HEK293 (cell line): ENCODE measurements at regions not wholly inside any gene's neighbourhood (a gene's known extent, or its start where the extent isn't known, plus 50 kb on each side); places are given as distances from the start of the nearest gene placed in this dataset.

Experiments used
- CTCF ChIA-PET: fragments of 350-600 bp; formaldehyde crosslinking; extraction: SDS; loops from one replicate; lab custom pipeline; 2021; ENCODE audit warnings: antibody characterized with exemption; lab: Yijun Ruan, JAX
- POLR2A ChIA-PET: fragments of 300-600 bp; formaldehyde crosslinking; extraction: SDS; loops from one replicate; lab custom pipeline; 2020; ENCODE audit warnings: antibody characterized with exemption, inconsistent platforms; lab: Yijun Ruan, JAX
- H3K27ac ChIP-seq: fragments of 200-500 bp; sonication (Bioruptor generic); 2 replicates; pipeline ENCODE4 v1.5.1; 2014; ENCODE audit warnings: low read depth, low read length, control low read depth, inconsistent platforms; ENCODE audit errors: extremely low read depth
- H3K36me3 ChIP-seq, 2 experiments: fragments of 200-500 bp in 1 of 2; sonication (Bioruptor generic) in 1 of 2; 1 replicate in 1 of 2; 2 replicates in 1 of 2; pipeline ENCODE4 v1.5.1; 2014 to 2017; ENCODE audit warnings: inconsistent platforms in 2 of 2, low read length in 2 of 2; ENCODE audit not compliant: control insufficient read depth in 2 of 2, insufficient read depth in 1 of 2
- H3K4me1 ChIP-seq: fragments of 200-500 bp; sonication (Bioruptor generic); 2 replicates; pipeline ENCODE4 v1.5.1; 2014; ENCODE audit warnings: mild to moderate bottlenecking, low read length, inconsistent platforms; ENCODE audit not compliant: control insufficient read depth, insufficient read depth
- H3K4me3 ChIP-seq: 2 replicates; pipeline ENCODE4 v1.5.1; 2011; ENCODE audit warnings: low read depth, mild to moderate bottlenecking, control low read depth, low read length, moderate library complexity
- H3K9me3 ChIP-seq: fragments of 200-500 bp; sonication (Bioruptor generic); 2 replicates; pipeline ENCODE4 v1.5.1; 2014; ENCODE audit warnings: low read depth, low read length, inconsistent platforms; ENCODE audit not compliant: control insufficient read depth, insufficient read depth
- CTCF ChIP-seq: fragments of 450-650 bp; formaldehyde crosslinking; IDR thresholded peaks from 2 replicates; pipeline ENCODE4 v1.5.1; 2016; ENCODE audit warnings: missing biosample characterization, missing genetic modification characterization
- GLI2 ChIP-seq: fragments of 450-650 bp; formaldehyde crosslinking; IDR thresholded peaks from 2 replicates; pipeline ENCODE4; 2017; ENCODE audit warnings: missing biosample characterization, missing genetic modification characterization, low read depth, borderline replicate concordance
- GLIS2 ChIP-seq: fragments of 450-650 bp; formaldehyde crosslinking; IDR thresholded peaks from 2 replicates; pipeline ENCODE4 v1.5.1; 2016; ENCODE audit warnings: missing biosample characterization, missing genetic modification characterization
- MEIS1 ChIP-seq: sonication (generic); formaldehyde crosslinking; IDR thresholded peaks from 2 replicates; pipeline ENCODE4 v1.8.1; 2022; ENCODE audit warnings: missing genetic modification reagents, mild to moderate bottlenecking, borderline replicate concordance
- MYNN ChIP-seq: fragments of 450-650 bp; formaldehyde crosslinking; IDR thresholded peaks from 2 replicates; pipeline ENCODE4 v1.5.1; 2016; ENCODE audit warnings: missing biosample characterization, missing genetic modification characterization, borderline replicate concordance
- REPIN1 ChIP-seq: fragments of 450-650 bp; formaldehyde crosslinking; IDR thresholded peaks from 2 replicates; pipeline ENCODE4 v1.5.1; 2017; ENCODE audit warnings: missing biosample characterization, missing genetic modification characterization, low read depth
- SALL2 ChIP-seq: fragments of 450-650 bp; formaldehyde crosslinking; IDR thresholded peaks from 2 replicates; pipeline ENCODE4 v1.5.0; 2017; ENCODE audit warnings: missing biosample characterization, mild to moderate bottlenecking, missing genetic modification characterization, borderline replicate concordance
- SETDB1 ChIP-seq: IDR thresholded peaks from one replicate; pipeline ENCODE4 v1.6.1; 2017; ENCODE audit warnings: mild to moderate bottlenecking, low read length, moderate library complexity, mixed read lengths; ENCODE audit not compliant: insufficient read length
- ZNF155 ChIP-seq: fragments of 450-650 bp; formaldehyde crosslinking; IDR thresholded peaks from 2 replicates; pipeline ENCODE4 v1.5.1; 2016; ENCODE audit warnings: missing biosample characterization, missing genetic modification characterization
- ZNF23 ChIP-seq: fragments of 450-650 bp; formaldehyde crosslinking; IDR thresholded peaks from 2 replicates; pipeline ENCODE4 v1.5.1; 2016; ENCODE audit warnings: missing biosample characterization, missing genetic modification characterization, borderline replicate concordance
- ZNF394 ChIP-seq: fragments of 450-650 bp; formaldehyde crosslinking; IDR thresholded peaks from 2 replicates; pipeline ENCODE4 v1.5.1; 2016; ENCODE audit warnings: missing biosample characterization, missing genetic modification characterization, mild to moderate bottlenecking, moderate library complexity, borderline replicate concordance
- ZNF426 ChIP-seq: fragments of 450-650 bp; formaldehyde crosslinking; IDR thresholded peaks from 2 replicates; pipeline ENCODE4 v1.5.1; 2017; ENCODE audit warnings: missing biosample characterization, missing genetic modification characterization, mild to moderate bottlenecking, inconsistent platforms, moderate library complexity
- ZNF510 ChIP-seq: fragments of 450-650 bp; formaldehyde crosslinking; IDR thresholded peaks from 2 replicates; pipeline ENCODE4 v1.5.1; 2018; ENCODE audit warnings: mild to moderate bottlenecking, missing genetic modification characterization, missing biosample characterization; ENCODE audit not compliant: insufficient replicate concordance
- ZNF514 ChIP-seq: fragments of 450-650 bp; formaldehyde crosslinking; IDR thresholded peaks from 2 replicates; pipeline ENCODE4 v1.5.1; 2016; ENCODE audit warnings: missing biosample characterization, missing genetic modification characterization
- ZNF549 ChIP-seq: fragments of 450-650 bp; IDR thresholded peaks from 2 replicates; pipeline ENCODE4 v1.5.1; 2018; ENCODE audit warnings: missing biosample characterization, missing genetic modification characterization, mild to moderate bottlenecking, inconsistent platforms, moderate library complexity
- ZNF561 ChIP-seq: fragments of 450-650 bp; IDR thresholded peaks from 2 replicates; pipeline ENCODE4 v1.5.1; 2018; ENCODE audit warnings: missing biosample characterization, missing genetic modification characterization, borderline replicate concordance
- ZNF621 ChIP-seq: fragments of 450-650 bp; formaldehyde crosslinking; IDR thresholded peaks from 2 replicates; pipeline ENCODE4 v1.5.1; 2017; ENCODE audit warnings: missing biosample characterization, missing genetic modification characterization
- ZNF626 ChIP-seq: fragments of 450-650 bp; sonication (Bioruptor Pico); formaldehyde crosslinking; IDR thresholded peaks from 2 replicates; pipeline ENCODE4 v1.5.1; 2018; ENCODE audit warnings: missing biosample characterization, missing genetic modification characterization, inconsistent platforms
- ZNF654 ChIP-seq: fragments of 450-650 bp; formaldehyde crosslinking; IDR thresholded peaks from 2 replicates; pipeline ENCODE4 v1.5.1; 2016; ENCODE audit warnings: low read depth, missing biosample characterization, missing genetic modification characterization
- ZNF660 ChIP-seq: fragments of 450-650 bp; IDR thresholded peaks from 2 replicates; pipeline ENCODE4 v1.5.1; 2018; ENCODE audit warnings: missing biosample characterization, mild to moderate bottlenecking, missing genetic modification characterization
- ZNF747 ChIP-seq: fragments of 450-650 bp; formaldehyde crosslinking; IDR thresholded peaks from 2 replicates; pipeline ENCODE4 v1.5.1; 2016; ENCODE audit warnings: missing biosample characterization, missing genetic modification characterization
- ZNF776 ChIP-seq: fragments of 450-650 bp; formaldehyde crosslinking; IDR thresholded peaks from 2 replicates; pipeline ENCODE4 v1.5.0; 2017; ENCODE audit warnings: missing biosample characterization, missing genetic modification characterization, borderline replicate concordance
- ZNF777 ChIP-seq: fragments of 450-650 bp; formaldehyde crosslinking; IDR thresholded peaks from 2 replicates; pipeline ENCODE4 v1.5.1; 2017; ENCODE audit warnings: missing biosample characterization, missing genetic modification characterization, borderline replicate concordance
- ZNF791 ChIP-seq: fragments of 450-650 bp; formaldehyde crosslinking; IDR thresholded peaks from 2 replicates; pipeline ENCODE4 v1.5.1; 2016; ENCODE audit warnings: missing biosample characterization, missing genetic modification characterization
- ZNF843 ChIP-seq: fragments of 450-650 bp; formaldehyde crosslinking; IDR thresholded peaks from 2 replicates; pipeline ENCODE4 v1.5.1; 2016; ENCODE audit warnings: missing biosample characterization, missing genetic modification characterization
- TF ChIP-seq, protein P1 (sequence below): fragments of 450-650 bp; formaldehyde crosslinking; IDR thresholded peaks from 2 replicates; pipeline ENCODE4 v1.5.1; 2016; ENCODE audit warnings: missing biosample characterization, missing genetic modification characterization
- TF ChIP-seq, protein P2 (sequence below): sonication (generic); formaldehyde crosslinking; IDR thresholded peaks from 2 replicates; pipeline ENCODE4 v1.8.1; 2022; ENCODE audit warnings: mild to moderate bottlenecking, moderate library complexity, missing genetic modification reagents

- TF ChIP-seq MYNN (tag by site-specific recombination) (no peak), ZNF791 (tag by site-specific recombination) (no peak), ZNF747 (tag by site-specific recombination) (no peak)
- Histone ChIP-seq H3K9me3 (no peaks in the 10 kb centered on the region), H3K4me1 (no peaks in the 10 kb centered on the region), H3K4me3 (no peak overlapping the region), H3K27ac (no peak overlapping the region), H3K36me3 (no peaks in the 10 kb centered on the region)
- ChIA-PET CTCF (no interaction called here), POLR2A (no interaction called here)
Observed at GRCh38 chr10:130350996-130351395, 214.8 kb downstream of the GLRX3 start.

DNA sequence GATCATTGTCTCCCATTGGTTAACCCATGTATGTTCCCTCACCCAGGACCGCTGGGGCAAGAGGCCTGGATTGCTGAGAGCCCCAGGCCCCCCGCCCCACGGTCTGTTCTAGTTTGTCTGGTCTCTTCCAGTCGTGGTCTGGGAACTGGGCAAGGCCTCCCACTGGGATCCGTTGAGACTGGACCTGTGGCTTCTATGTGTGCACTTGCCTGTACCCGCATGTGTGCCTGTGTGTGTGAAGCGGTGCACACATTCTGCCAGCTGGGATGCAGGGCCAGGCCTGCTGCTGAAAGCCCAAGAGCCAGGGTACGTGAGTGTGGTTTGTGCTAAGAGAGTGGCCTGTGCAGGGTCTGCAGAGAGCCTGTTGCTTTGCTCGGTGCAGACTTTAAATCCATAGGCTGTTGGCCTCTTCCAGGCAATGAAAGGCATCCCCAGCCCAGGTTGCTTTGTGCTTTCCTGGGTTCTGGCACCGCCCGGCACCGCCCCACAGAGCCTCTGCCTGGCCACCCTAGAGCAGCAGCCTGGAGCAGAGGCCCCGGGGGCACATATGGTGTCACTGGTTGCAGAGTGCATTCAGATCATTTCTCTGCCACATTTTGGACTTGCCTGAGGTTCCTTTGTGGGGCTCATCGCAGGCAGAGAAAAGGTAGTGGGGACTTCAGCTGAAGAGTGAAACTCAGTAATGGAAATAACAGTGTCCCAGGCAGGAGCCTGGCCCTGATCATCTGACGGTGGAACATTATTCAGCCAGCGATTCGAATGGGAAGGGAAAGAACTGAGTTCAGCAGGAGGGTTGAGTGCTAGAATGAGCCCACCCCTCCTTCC, 215.5 kb downstream of the GLRX3 start:
- POLR2A ChIA-PET: no interaction called here
- CTCF ChIA-PET: no interaction called here
- TF ChIP-seq ZNF654 (no peak), ZNF747 (tag by site-specific recombination) (no peak), ZNF394 (tag by site-specific recombination) (no peak), ZNF626 (no peak), ZNF510 (tag by site-specific recombination) (no peak), ZNF660 (no peak), GLI2 (no peak), ZNF776 (tag by site-specific recombination) (no peak), CTCF (no peak), ZNF23 (no peak), GLIS2 (no peak), ZNF514 (no peak), SALL2 (tag by site-specific recombination) (no peak), REPIN1 (tag by site-specific recombination) (no peak), ZNF621 (tag by site-specific recombination) (no peak), ZNF155 (tag by site-specific recombination) (no peak)
- TF ChIP-seq, protein P1, sequence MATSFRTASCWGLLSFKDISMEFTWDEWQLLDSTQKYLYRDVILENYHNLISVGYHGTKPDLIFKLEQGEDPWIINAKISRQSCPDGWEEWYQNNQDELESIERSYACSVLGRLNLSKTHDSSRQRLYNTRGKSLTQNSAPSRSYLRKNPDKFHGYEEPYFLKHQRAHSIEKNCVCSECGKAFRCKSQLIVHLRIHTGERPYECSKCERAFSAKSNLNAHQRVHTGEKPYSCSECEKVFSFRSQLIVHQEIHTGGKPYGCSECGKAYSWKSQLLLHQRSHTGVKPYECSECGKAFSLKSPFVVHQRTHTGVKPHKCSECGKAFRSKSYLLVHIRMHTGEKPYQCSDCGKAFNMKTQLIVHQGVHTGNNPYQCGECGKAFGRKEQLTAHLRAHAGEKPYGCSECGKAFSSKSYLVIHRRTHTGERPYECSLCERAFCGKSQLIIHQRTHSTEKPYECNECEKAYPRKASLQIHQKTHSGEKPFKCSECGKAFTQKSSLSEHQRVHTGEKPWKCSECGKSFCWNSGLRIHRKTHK (tag by site-specific recombination): no peak

GRCh38 chr10:130352291-130352645, 216.1 kb downstream of the GLRX3 start:
- CTCF ChIA-PET: no interaction called here
- POLR2A ChIA-PET: no interaction called here
- TF ChIP-seq ZNF621 (tag by site-specific recombination): no peak
- no peak for TF ChIP-seq MYNN (tag by site-specific recombination)
- no peak for TF ChIP-seq ZNF843
- no peak for TF ChIP-seq SETDB1
- no peak for TF ChIP-seq ZNF561 (tag by site-specific recombination)
- TF ChIP-seq ZNF426 (tag by site-specific recombination): no peak
- no peak for TF ChIP-seq MEIS1 (CRISPR knock-in tag)
- TF ChIP-seq ZNF549 (tag by site-specific recombination): no peak
- no peak for TF ChIP-seq ZNF777 (tag by site-specific recombination)
- TF ChIP-seq, protein P2, sequence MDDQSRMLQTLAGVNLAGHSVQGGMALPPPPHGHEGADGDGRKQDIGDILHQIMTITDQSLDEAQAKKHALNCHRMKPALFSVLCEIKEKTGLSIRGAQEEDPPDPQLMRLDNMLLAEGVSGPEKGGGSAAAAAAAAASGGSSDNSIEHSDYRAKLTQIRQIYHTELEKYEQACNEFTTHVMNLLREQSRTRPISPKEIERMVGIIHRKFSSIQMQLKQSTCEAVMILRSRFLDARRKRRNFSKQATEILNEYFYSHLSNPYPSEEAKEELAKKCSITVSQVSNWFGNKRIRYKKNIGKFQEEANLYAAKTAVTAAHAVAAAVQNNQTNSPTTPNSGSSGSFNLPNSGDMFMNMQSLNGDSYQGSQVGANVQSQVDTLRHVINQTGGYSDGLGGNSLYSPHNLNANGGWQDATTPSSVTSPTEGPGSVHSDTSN (CRISPR knock-in tag): no peak
- H3K4me3 ChIP-seq: no peak overlapping the region
- no peaks in the 10 kb centered on the region for H3K36me3 ChIP-seq
- H3K4me1 ChIP-seq: no peaks in the 10 kb centered on the region
- no peaks in the 10 kb centered on the region for H3K9me3 ChIP-seq
- no peak overlapping the region for H3K27ac ChIP-seq

More for the DNA sequence above, 215.5 kb downstream of the GLRX3 start:
- H3K9me3 ChIP-seq: no peaks in the 10 kb centered on the region
- H3K4me3 ChIP-seq: no peak overlapping the region
- H3K36me3 ChIP-seq: no peaks in the 10 kb centered on the region
- H3K27ac ChIP-seq: no peak overlapping the region
- no peaks in the 10 kb centered on the region for H3K4me1 ChIP-seq
